Choroid plexus epithelial cell (primary cell): ENCODE measurements at regions not wholly inside any gene's neighbourhood (a gene's known extent, or its start where the extent isn't known, plus 50 kb on each side); places are given as distances from the start of the nearest gene placed in this dataset.
"Not testable (repeated sequence)": the region's sequence is repeated elsewhere in the genome, so short reads cannot be mapped to it uniquely, and the experiment has no call there.

Experiments
- DNase-seq: peaks from one replicate; pipeline ENCODE4 v3.0.0-alpha.2; 2010; ENCODE audit warnings: low read depth
- H3K4me3 ChIP-seq: 2 replicates; pipeline ENCODE4 v1.5.1; 2011; ENCODE audit warnings: low read depth, mild to moderate bottlenecking, control low read depth, low read length, moderate library complexity
- CTCF ChIP-seq: conservative IDR thresholded peaks from 2 replicates; pipeline ENCODE4 v1.5.1; 2011; ENCODE audit warnings: low read depth, mild to moderate bottlenecking, control low read depth, inconsistent platforms, low read length, moderate library complexity

- no peak overlapping the region for H3K4me3 ChIP-seq
- TF ChIP-seq CTCF: no peak
- DNase-seq: no peak
Observed at GRCh38 chr7:67894746-67895145, 898.1 kb downstream of the TYW1 start.

- no peak overlapping the region for H3K4me3 ChIP-seq
- no peak for TF ChIP-seq CTCF
- no peak for DNase-seq
Observed at GRCh38 chr7:67896721-67897120, 900.1 kb downstream of the TYW1 start.

- no peak for DNase-seq
- H3K4me3 ChIP-seq: no peak overlapping the region
- no peak for TF ChIP-seq CTCF
Observed at GRCh38 chr7:67900456-67900855, 903.8 kb downstream of the TYW1 start.

- no peak for TF ChIP-seq CTCF
- no peak overlapping the region for H3K4me3 ChIP-seq
- DNase-seq: no peak
Observed at GRCh38 chr7:67901808-67902480, 905.3 kb downstream of the TYW1 start.

GRCh38 chr7:67907792-67908191 lies 911.2 kb downstream of the TYW1 start:
- TF ChIP-seq CTCF: no peak
- DNase-seq: no peak
- no peak overlapping the region for H3K4me3 ChIP-seq

GRCh38 chr7:67912437-67912836 lies 915.8 kb downstream of the TYW1 start:
- no peak for TF ChIP-seq CTCF
- no peak overlapping the region for H3K4me3 ChIP-seq
- no peak for DNase-seq

- no peak overlapping the region for H3K4me3 ChIP-seq
- no peak for TF ChIP-seq CTCF
- no peak for DNase-seq
Observed at GRCh38 chr7:67913604-67914003, 917.0 kb downstream of the TYW1 start.

- DNase-seq, H3K4me3 ChIP-seq: not testable (repeated sequence)
Observed at GRCh38 chr7:67916111-67916510, 919.5 kb downstream of the TYW1 start.
